ENCODE measurements at regions not wholly inside any gene's neighbourhood (a gene's known extent, or its start where the extent isn't known, plus 50 kb on each side); places are given as distances from the start of the nearest gene placed in this dataset.

DNA sequence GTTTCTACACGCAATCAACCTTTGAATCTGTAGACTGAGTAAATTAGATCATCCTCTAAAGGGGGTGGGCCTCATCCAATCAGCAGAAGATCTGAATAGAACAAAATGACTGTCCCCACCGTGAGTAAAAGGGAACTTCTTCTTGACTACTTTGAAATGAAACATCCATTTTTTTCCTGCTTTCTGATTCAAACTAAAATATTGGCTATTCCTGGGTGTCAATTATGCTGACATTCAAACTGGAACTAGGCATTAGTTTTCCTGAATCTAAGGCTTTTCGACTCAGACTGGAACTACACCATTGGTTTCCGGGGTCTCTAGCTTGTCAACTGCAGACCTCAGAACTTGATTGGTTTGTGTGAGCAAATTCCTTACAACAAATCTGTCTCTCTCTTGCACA lies 772.2 kb upstream of the CDH10 start:
- no peaks in the 10 kb centered on the region for H3K36me3 Mint-ChIP-seq (ENCODE audit: low read depth)
- H3K27ac Mint-ChIP-seq = no peak overlapping the region
- H3K27ac ChIP-seq (ENCODE audit: low read depth in 1 of 2, low read length in 2 of 2) = no peak overlapping the region
- H3K27me3 Mint-ChIP-seq = no peaks in the 10 kb centered on the region
- no peaks in the 10 kb centered on the region for H3K36me3 ChIP-seq (ENCODE audit: insufficient read depth, low read length)
- peaks cover 8% of the 10 kb centered on the region for H3K9me3 Mint-ChIP-seq
- ATAC-seq (ENCODE audit: poor library complexity) (no peak), DNase-seq (no peak)
- ChIA-PET CTCF (no interaction called here), POLR2A (no interaction called here)
- no peak overlapping the region for H3K4me3 ChIP-seq (ENCODE audit: low read length)
- intact Hi-C loops (cut with DNase I, micrococcal nuclease) = no loop called here
- H3K4me1 ChIP-seq (ENCODE audit: insufficient read depth, low read length) = no peaks in the 10 kb centered on the region
- no peaks in the 10 kb centered on the region for H3K27me3 ChIP-seq (ENCODE audit: control insufficient read depth in 1 of 2, insufficient read depth in 2 of 2, low read length in 2 of 2)
- no peak overlapping the region for H3K4me3 Mint-ChIP-seq
- H3K9me3 ChIP-seq (ENCODE audit: control insufficient read depth in 1 of 2, insufficient read depth in 1 of 2, low read length in 2 of 2) = peaks cover 0 to 13% of the 10 kb centered on the region in 2 experiments
- H3K4me1 Mint-ChIP-seq (ENCODE audit: low read depth) = no peaks in the 10 kb centered on the region
- TF ChIP-seq, protein P1, sequence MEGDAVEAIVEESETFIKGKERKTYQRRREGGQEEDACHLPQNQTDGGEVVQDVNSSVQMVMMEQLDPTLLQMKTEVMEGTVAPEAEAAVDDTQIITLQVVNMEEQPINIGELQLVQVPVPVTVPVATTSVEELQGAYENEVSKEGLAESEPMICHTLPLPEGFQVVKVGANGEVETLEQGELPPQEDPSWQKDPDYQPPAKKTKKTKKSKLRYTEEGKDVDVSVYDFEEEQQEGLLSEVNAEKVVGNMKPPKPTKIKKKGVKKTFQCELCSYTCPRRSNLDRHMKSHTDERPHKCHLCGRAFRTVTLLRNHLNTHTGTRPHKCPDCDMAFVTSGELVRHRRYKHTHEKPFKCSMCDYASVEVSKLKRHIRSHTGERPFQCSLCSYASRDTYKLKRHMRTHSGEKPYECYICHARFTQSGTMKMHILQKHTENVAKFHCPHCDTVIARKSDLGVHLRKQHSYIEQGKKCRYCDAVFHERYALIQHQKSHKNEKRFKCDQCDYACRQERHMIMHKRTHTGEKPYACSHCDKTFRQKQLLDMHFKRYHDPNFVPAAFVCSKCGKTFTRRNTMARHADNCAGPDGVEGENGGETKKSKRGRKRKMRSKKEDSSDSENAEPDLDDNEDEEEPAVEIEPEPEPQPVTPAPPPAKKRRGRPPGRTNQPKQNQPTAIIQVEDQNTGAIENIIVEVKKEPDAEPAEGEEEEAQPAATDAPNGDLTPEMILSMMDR (IDR thresholded peaks at IDR 0.05) = no peak

DNA sequence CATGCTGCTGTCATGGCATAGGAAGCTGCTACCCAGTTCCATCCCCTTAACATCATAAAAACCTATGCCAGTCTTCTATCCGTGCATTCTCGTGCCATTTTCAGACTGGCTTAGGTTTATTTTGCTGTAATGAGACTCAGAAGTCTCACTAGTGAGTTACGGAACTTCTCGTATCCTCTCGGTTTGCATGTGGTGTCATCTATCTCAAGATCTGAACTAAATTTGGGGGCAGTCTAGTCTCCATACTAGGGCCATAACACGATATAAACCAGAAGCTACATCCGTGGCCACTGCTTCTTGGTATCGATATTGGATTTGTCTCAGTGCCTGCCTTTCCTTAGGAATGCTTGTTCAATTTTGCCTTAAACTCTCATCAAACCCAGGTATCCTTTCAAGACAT lies 771.2 kb upstream of the CDH10 start:
- Histone ChIP-seq H3K4me3 (ENCODE audit: low read length) (no peak overlapping the region), H3K36me3 (ENCODE audit: insufficient read depth, low read length) (no peaks in the 10 kb centered on the region), H3K27me3 (ENCODE audit: control insufficient read depth in 1 of 2, insufficient read depth in 2 of 2, low read length in 2 of 2) (no peaks in the 10 kb centered on the region), H3K27ac (ENCODE audit: low read depth in 1 of 2, low read length in 2 of 2) (no peak overlapping the region), H3K9me3 (ENCODE audit: control insufficient read depth in 1 of 2, insufficient read depth in 1 of 2, low read length in 2 of 2) (peaks cover 0 to 8% of the 10 kb centered on the region in 2 experiments), H3K4me1 (ENCODE audit: insufficient read depth, low read length) (no peaks in the 10 kb centered on the region)
- H3K27me3 Mint-ChIP-seq = no peaks in the 10 kb centered on the region
- no peak overlapping the region for H3K27ac Mint-ChIP-seq
- TF ChIP-seq, protein P1 (IDR thresholded peaks at IDR 0.05) = no peak
- ATAC-seq (ENCODE audit: poor library complexity) = no peak
- H3K9me3 Mint-ChIP-seq = peaks cover 11% of the 10 kb centered on the region
- intact Hi-C loops (cut with DNase I, micrococcal nuclease) = no loop called here
- DNase-seq = no peak
- no peak overlapping the region for H3K4me3 Mint-ChIP-seq
- ChIA-PET POLR2A (no interaction called here), CTCF (no interaction called here)
- no peaks in the 10 kb centered on the region for H3K4me1 Mint-ChIP-seq (ENCODE audit: low read depth)
- no peaks in the 10 kb centered on the region for H3K36me3 Mint-ChIP-seq (ENCODE audit: low read depth)

DNA sequence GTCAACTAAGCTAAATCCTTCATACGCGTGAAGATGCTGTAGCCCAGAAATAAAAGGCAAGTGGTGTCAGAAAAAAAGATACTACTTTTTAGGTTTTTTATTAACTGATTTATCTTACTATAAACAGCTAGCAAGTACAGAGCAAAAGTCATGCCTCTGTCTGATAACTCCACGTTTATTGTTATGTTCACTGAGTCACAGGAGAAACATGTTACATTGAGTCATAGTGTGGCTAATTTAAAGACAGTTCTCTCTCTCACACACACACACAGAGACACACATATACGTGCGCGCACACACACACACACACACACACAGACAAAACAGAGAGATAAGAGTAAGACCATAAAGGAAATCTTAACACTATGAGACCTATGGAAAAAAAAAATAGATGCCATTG lies 770.0 kb upstream of the CDH10 start:
- peaks cover 0 to 8% of the 10 kb centered on the region in 2 experiments for H3K9me3 ChIP-seq (ENCODE audit: control insufficient read depth in 1 of 2, insufficient read depth in 1 of 2, low read length in 2 of 2)
- no peaks in the 10 kb centered on the region for H3K27me3 Mint-ChIP-seq
- H3K27me3 ChIP-seq (ENCODE audit: control insufficient read depth in 1 of 2, insufficient read depth in 2 of 2, low read length in 2 of 2) = no peaks in the 10 kb centered on the region
- no peak overlapping the region for H3K4me3 Mint-ChIP-seq
- no peak overlapping the region for H3K27ac ChIP-seq (ENCODE audit: low read depth in 1 of 2, low read length in 2 of 2)
- ATAC-seq (ENCODE audit: poor library complexity) (no peak), DNase-seq (no peak)
- intact Hi-C loops (cut with DNase I, micrococcal nuclease) = no loop called here
- ChIA-PET POLR2A (no interaction called here), CTCF (no interaction called here)
- H3K4me3 ChIP-seq (ENCODE audit: low read length) = no peak overlapping the region
- peaks cover 9% of the 10 kb centered on the region for H3K9me3 Mint-ChIP-seq
- no peak overlapping the region for H3K27ac Mint-ChIP-seq
- TF ChIP-seq, protein P1 (IDR thresholded peaks at IDR 0.05) = no peak
- H3K36me3 Mint-ChIP-seq (ENCODE audit: low read depth) = no peaks in the 10 kb centered on the region
- no peaks in the 10 kb centered on the region for H3K4me1 ChIP-seq (ENCODE audit: insufficient read depth, low read length)
- no peaks in the 10 kb centered on the region for H3K36me3 ChIP-seq (ENCODE audit: insufficient read depth, low read length)
- H3K4me1 Mint-ChIP-seq (ENCODE audit: low read depth) = no peaks in the 10 kb centered on the region

Data from CD4-positive, alpha-beta T cell (primary cell).